K562 (cell line): ENCODE measurements at regions not wholly inside any gene's neighbourhood (a gene's known extent, or its start where the extent isn't known, plus 50 kb on each side); places are given as distances from the start of the nearest gene placed in this dataset.

ENCODE experiments used
- CHD2 ChIP-seq: IDR thresholded peaks from 2 replicates; pipeline ENCODE4 v1.6.1; 2011; ENCODE audit warnings: low read depth, low read length
- MEIS2 ChIP-seq: fragments of 450-650 bp; IDR thresholded peaks from 2 replicates; pipeline ENCODE4 v1.6.1; 2014; ENCODE audit warnings: mild to moderate bottlenecking; ENCODE audit not compliant: partially characterized antibody
- POLR2AphosphoS2 ChIP-seq: IDR thresholded peaks from 2 replicates; pipeline ENCODE4 v1.6.1; 2012; ENCODE audit warnings: low read length, improper control_type of control experiment
- RFX5 ChIP-seq: IDR thresholded peaks from 2 replicates; pipeline ENCODE4 v1.6.1; 2011; ENCODE audit warnings: low read depth, mild to moderate bottlenecking, improper control_type of control experiment, low read length
- TAF15 ChIP-seq: fragments of 200-400 bp; formaldehyde crosslinking; IDR thresholded peaks from 2 replicates; pipeline ENCODE4 v1.6.1; 2017; ENCODE audit warnings: mild to moderate bottlenecking, low read depth, low read length, moderate library complexity
- TAF7 ChIP-seq: fragments of 450-650 bp; IDR thresholded peaks from 2 replicates; pipeline ENCODE4 v1.6.1; 2016; ENCODE audit warnings: missing genetic modification characterization, missing compliant biosample characterization
- ZNF263 ChIP-seq: sonication (generic); formaldehyde crosslinking; IDR thresholded peaks from 2 replicates; pipeline ENCODE4 v1.8.0; 2022; ENCODE audit warnings: mild to moderate bottlenecking, missing genetic modification reagents, borderline replicate concordance
- TF ChIP-seq, protein P1 (sequence below): sonication (generic); formaldehyde crosslinking; IDR thresholded peaks from 2 replicates; pipeline ENCODE4 v1.9.0; 2022; ENCODE audit warnings: mild to moderate bottlenecking, missing genetic modification reagents
- TF ChIP-seq, protein P2 (sequence below), 2 experiments: fragments of 450-650 bp in 1 of 2; sonication (generic) in 1 of 2; formaldehyde crosslinking in 1 of 2; IDR thresholded peaks; 2 replicates each; pipeline versions ENCODE4 v1.7.1 to v1.9.0; 2016 to 2022; ENCODE audit warnings: inconsistent platforms in 1 of 2, mild to moderate bottlenecking in 1 of 2, missing genetic modification reagents in 1 of 2
- TF ChIP-seq, protein P3 (sequence below): fragments of 250-450 bp; sonication (Bioruptor Pico); IDR thresholded peaks from 2 replicates; pipeline ENCODE4 v1.5.0; 2021

DNA sequence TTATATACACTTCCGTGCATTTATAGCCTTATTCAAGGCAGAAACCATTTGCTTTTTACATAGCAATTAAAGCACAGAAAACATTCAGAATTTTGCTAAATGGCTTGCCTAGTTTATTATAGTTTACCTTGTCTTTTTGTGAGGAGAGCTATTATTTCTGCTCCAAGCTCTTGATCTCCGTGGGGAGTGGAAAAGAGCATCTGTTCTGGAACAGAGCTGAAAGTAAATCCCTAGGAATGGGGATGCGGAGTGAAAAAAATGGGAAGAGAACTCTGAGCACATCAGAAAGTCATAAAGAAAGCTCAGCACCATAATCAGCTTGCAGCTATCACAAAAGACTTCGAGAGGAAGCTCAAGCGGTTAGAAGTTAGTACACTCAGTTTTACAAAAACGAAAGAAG, 1006.7 kb downstream of the ROBO2 start:
- TF ChIP-seq TAF7 (tag) (no peak), MEIS2 (no peak), RFX5 (no peak), TAF15 (no peak), ZNF263 (CRISPR knock-in tag) (no peak), CHD2 (no peak), POLR2AphosphoS2 (no peak)
- TF ChIP-seq, protein P1, sequence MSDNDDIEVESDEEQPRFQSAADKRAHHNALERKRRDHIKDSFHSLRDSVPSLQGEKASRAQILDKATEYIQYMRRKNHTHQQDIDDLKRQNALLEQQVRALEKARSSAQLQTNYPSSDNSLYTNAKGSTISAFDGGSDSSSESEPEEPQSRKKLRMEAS (CRISPR knock-in tag), result no peak
- TF ChIP-seq, protein P2, sequence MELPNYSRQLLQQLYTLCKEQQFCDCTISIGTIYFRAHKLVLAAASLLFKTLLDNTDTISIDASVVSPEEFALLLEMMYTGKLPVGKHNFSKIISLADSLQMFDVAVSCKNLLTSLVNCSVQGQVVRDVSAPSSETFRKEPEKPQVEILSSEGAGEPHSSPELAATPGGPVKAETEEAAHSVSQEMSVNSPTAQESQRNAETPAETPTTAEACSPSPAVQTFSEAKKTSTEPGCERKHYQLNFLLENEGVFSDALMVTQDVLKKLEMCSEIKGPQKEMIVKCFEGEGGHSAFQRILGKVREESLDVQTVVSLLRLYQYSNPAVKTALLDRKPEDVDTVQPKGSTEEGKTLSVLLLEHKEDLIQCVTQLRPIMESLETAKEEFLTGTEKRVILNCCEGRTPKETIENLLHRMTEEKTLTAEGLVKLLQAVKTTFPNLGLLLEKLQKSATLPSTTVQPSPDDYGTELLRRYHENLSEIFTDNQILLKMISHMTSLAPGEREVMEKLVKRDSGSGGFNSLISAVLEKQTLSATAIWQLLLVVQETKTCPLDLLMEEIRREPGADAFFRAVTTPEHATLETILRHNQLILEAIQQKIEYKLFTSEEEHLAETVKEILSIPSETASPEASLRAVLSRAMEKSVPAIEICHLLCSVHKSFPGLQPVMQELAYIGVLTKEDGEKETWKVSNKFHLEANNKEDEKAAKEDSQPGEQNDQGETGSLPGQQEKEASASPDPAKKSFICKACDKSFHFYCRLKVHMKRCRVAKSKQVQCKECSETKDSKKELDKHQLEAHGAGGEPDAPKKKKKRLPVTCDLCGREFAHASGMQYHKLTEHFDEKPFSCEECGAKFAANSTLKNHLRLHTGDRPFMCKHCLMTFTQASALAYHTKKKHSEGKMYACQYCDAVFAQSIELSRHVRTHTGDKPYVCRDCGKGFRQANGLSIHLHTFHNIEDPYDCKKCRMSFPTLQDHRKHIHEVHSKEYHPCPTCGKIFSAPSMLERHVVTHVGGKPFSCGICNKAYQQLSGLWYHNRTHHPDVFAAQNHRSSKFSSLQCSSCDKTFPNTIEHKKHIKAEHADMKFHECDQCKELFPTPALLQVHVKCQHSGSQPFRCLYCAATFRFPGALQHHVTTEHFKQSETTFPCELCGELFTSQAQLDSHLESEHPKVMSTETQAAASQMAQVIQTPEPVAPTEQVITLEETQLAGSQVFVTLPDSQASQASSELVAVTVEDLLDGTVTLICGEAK (IDR thresholded peaks at IDR 0.05), result no peak
- TF ChIP-seq, protein P2 (CRISPR knock-in tag; IDR thresholded peaks at IDR 0.05), result no peak
- TF ChIP-seq, protein P3, sequence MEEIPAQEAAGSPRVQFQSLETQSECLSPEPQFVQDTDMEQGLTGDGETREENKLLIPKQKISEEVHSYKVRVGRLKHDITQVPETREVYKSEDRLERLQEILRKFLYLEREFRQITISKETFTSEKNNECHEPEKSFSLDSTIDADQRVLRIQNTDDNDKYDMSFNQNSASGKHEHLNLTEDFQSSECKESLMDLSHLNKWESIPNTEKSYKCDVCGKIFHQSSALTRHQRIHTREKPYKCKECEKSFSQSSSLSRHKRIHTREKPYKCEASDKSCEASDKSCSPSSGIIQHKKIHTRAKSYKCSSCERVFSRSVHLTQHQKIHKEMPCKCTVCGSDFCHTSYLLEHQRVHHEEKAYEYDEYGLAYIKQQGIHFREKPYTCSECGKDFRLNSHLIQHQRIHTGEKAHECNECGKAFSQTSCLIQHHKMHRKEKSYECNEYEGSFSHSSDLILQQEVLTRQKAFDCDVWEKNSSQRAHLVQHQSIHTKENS (CRISPR knock-in tag), result no peak
